HG03280 (cell line): ENCODE measurements at regions not wholly inside any gene's neighbourhood (a gene's known extent, or its start where the extent isn't known, plus 50 kb on each side); places are given as distances from the start of the nearest gene placed in this dataset.

ENCODE experiments used
- ATAC-seq: cut with Tn5 transposase; IDR thresholded peaks from one replicate; pipeline ENCODE4 v1.9.1; 2021; ENCODE audit warnings: mild to moderate bottlenecking, moderate library complexity; ENCODE audit not compliant: unreplicated experiment

DNA sequence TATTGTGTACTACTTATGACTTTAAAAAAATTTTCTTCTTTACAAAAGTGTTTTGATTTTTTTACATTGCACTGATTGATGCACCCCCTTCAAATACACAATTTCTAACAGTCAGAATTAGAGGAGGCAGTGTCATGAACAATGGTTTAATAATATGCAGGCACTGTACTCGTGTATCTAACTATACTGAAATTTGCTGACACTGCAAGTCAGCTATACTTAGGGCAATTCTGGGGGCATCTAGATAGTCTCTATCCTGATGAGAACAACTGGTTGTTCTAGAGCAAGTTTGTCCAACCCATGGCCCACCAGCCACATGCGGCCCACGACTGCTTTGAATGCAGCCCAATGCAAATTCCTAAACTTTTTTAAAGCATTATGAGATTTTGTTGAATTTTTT, 375.6 kb downstream of the BCKDHB start:
- ATAC-seq, result no peak

DNA sequence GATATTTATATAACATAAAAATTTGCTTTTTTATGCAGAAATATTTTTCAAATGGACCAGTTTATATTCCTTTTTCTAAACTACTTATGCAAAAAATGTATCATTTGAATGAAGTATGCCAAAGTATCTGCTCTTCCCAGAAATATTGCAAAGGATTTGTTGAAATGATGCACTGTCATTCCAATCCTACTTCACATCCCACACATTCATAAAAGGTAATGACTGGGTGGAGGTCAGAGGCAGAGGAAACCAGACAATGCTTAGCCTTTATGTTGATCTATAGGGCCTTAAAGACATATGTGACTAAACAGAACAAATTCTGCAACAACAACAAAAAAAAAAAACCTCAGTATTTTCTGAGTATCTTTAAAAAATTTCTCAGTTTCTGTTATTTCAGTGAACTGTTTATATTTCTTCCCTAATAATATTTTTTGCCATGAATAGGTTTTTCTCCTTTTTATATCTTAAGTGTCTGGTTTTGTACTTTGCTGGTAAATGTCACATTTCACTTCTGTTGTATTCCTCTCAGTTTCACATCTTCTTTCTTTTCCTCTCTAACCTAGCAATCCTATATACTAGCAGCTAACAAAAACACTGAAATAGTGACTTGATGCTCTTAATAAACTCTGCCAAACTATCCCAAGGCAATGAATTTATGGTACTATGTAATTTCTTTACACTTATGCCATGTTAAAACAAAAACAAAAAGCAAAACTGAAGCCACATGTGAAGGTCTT, 374.1 kb downstream of the BCKDHB start:
- no peak for ATAC-seq

DNA sequence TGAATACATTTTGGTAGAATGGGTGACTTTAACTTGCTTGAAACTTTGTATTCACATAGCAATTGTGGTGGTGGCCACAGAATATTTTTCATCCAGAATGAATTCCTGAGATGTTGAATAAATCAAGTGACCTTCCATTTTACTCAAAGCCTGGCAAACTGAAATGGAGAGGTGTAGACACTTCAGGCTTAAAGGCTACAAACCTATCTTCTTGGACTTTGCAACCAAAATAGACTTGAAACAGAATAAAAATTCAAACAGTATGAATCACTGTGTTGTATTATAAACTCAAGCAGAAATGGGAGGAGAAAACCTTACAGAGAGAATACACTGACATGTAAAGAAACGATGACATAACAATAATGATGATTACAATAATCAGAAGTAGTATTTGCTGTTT, 371.6 kb downstream of the BCKDHB start:
- no peak for ATAC-seq

DNA sequence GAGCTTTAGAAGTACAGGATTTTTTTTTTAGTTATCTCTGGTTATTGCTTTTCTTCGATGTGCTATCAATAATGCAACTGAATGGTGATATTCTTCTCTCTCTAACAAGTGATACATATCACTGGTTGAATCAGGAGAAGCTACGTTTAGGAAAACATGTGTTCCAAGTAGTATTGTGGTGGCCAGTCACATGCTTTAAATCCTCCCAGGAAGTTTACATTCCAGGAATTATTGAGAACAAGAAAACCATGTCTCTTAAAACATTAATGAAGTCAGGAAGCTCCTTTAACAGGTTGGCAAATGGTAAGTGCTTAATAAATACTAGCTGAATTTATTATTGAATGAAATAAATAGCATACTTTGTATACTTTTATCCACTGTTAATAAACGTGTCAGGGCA, 371.1 kb downstream of the BCKDHB start:
- no peak for ATAC-seq

DNA sequence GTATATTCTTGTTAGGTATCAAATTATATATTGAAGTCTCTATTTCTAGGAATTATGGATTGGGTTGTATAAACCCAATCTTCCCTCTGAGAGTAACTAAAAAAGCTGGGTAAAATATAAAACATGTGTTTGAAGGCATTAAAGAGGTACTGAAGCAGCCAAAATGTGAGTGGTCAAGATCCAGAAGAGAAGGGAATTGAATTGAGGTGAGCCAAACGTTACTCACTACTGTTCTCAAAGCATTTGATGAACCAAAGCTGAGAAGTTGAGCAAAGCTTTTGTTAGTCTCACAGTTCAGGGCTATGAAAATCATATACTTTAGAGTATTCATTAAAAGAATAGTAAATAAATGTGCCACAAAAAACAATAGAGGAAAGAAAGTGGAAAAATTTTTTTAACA, 365.8 kb downstream of the BCKDHB start:
- no peak for ATAC-seq

DNA sequence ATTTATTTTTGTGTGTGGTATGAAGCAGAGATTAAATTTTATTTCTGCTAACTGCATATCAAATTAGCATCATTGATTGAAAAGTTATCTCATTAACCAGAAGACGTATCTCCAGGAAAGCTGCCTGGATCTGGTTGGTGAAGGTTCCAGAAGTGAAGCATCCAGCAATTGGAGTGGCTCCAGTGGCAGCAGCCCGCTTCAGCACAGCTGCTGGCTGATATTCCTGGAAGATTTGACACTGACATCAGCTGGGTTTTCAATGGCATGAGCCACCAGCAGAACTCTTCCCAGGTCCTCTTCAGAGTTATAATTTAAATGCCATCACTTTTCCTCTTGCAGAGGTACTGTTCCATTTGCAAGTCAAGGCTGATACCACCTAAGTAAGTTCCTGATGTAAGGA, 363.5 kb downstream of the BCKDHB start:
- ATAC-seq, result no peak

DNA sequence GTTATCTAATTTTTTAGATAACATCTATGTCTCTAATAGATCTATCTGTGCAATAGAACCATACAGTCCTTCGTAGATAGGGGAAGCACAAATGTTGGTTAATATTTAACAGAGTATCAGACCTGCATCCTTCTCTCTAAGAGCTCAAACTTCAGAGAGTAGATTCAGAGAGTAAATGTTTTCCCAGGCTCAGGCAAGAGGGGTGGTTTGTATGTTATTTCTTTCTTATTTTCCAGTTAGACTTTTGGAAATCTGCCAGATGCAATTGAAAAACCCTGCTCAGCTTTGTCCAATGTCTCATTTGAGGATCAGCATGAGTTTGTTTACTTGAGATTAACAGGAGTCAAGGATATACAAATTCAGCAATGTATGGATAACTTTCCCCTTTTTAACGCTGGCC, 361.9 kb downstream of the BCKDHB start:
- no peak for ATAC-seq

DNA sequence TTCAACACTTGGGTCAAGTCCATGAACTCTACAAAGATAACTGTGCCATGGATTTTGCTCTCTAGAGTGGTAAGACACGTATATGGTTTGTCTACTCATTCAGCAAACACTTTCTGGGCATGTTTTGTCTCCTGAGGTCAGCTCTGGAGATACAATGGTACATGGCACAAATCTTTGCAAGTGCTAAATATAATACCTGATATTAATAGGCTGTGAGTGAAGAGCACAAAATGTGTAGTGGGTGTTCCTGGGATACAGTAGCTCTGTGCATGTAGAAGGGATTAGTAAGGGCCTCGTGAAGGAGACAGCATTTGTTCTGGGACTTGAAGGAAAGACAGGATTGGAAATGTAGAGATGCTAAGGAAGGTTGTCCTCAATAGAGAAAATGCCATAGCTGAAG, 360.9 kb downstream of the BCKDHB start:
- ATAC-seq, result no peak

DNA sequence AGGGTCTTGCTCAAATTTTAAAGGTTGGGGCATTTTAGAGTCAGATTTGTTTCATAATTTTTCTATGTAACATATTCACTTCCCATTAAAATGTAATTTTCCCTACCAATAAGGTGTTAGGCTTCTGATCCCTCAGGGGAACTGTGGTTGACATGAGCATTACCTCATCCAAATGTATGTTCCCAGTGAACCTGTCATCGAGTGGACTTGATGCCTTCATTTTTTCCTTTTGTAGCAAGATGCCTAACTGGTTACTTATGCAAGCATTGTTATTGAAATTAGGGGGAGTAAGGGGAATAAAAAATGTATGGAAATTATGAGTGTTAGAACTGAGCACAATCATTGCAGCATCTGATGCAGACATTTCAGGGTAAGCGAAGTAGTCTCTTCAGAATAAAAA, 360.5 kb downstream of the BCKDHB start:
- ATAC-seq, result no peak

DNA sequence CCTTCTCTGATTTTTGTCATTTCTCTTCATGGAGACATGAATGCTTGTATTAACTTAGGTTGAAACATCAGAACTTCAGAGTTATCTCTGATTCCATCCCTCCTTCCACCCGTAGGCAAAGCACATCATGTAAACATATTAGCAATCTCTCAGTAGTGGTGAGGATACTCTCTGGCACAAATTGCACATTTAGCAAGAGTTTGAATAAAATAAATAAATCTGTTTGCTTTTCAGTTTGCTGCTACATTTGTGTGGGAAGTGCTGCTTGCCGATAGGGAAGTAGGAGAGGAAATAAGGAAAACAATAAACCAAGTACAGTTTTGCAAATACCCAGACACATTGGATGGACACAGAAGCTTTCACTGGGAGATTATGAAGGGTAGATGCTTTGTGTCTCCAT, 359.0 kb downstream of the BCKDHB start:
- ATAC-seq, result no peak

DNA sequence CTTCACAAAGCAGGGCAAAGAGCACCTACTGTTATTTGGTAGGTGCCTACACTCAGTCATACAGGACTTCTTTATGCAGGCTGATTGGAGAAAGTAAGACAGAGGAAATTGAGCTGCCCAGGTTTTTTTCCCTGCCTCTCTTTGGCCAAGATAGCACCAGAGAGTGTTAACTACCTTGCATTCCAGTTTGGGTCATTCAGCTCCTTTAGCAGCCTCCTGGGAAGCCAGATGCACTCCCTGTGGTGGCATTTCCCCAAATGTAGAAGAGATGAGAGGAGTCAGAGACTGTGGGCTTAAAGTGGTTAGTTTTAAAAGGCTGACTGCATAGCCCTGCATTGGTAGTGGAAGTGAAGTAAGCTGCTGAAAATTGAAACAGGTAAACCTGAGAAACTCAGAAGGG, 358.4 kb downstream of the BCKDHB start:
- ATAC-seq, result no peak

DNA sequence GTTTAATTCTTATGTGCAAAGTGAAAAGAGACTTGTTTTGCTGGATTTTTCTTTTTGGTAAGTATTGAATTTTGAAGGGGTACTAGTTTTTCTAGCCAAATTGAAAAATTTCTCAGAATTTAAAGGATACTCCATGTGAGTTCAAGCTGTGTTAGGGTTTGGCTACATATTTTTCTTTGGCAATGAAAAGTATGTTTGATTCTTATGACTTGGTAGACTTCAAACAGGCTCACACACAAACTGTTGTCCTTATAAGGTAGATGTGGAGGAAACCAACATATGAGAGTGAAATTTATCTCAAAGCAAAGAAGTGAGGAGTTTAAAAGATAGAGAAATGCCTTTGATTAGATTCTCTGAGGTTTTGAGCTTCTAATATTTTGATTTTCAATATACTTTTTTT, 356.7 kb downstream of the BCKDHB start:
- no peak for ATAC-seq

DNA sequence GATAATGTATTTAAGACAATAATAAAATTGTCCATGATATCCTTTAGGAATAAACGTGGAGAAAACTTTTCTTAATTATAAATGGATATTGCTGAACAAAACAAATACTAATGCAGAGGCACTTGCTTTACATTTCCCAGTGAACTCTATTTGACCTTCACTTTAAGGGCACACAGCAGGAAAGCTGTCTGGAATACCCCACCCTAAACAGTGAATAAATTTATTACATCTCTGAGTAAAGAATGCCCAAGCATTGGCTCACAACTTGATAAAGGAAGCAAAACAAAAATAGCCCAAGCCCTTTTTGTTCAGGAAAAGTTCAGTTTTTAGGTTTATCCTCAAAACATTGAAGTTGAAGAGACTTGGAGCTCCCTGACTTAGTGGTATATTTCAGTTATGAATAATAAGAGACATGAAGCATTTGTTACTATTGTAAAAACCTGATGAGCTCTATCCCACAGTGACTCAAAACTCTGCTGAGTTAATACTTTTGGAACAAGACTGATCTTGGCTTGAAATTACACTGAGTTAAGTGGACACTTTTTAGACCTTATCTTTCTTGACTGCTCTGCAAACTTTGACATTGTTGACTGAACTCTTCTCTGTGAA, 353.9 kb downstream of the BCKDHB start:
- ATAC-seq, result no peak

DNA sequence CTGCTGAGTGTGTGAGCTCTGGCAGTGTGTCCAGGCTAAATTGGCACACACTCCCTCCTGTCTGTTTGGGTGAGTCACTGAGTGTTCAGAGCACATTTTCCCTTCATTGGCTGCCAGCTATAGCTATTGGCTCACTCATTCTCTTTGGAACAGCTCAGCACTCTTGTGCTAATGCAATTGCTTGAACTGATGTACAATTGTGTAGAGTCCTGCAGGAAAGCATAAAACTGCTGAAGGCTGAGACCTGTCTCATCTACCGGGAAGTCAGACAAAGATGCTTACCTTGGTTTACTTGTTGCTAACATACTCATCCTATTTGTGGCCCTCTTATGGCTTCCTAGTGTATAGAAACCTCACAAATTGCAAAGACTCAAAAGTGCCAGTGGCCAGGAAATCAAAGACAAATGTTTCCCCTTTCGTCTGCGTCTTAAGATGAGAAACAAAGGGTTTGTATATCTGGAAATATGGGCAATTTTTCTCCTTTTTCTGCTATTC, 351.0 kb downstream of the BCKDHB start:
- no peak for ATAC-seq

DNA sequence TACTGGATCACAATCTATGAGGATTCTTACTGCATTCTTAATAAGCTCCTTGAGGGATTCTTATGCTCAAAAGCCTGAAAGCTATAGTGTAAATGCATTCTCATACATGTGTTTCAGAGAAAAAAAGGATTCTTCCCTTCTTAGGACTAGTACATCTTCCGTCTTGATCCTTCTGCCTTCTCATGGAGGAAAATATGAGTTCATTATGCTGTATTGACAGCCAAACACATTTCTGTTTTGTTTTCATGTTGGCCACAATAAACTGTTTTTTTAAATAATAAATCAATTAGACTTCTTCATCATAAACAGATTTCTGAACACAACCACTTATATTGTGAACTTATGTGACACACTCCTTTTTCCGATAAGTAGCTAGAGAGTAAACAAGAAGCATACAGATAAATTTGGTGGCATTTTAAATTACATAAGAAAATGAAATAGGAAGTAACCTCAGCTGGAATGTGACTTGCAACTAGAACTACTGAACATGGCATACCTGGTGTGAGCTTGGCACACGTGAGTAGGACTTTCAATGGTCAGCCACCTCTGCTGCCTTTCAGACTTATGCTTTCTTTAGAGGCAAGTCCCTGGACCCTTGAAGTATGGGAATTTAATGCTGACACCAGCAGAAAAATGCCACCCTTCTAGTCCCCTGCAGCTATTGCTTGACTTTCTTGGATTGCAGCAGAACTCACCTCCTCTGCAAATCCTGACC, 350.4 kb downstream of the BCKDHB start:
- no peak for ATAC-seq

DNA sequence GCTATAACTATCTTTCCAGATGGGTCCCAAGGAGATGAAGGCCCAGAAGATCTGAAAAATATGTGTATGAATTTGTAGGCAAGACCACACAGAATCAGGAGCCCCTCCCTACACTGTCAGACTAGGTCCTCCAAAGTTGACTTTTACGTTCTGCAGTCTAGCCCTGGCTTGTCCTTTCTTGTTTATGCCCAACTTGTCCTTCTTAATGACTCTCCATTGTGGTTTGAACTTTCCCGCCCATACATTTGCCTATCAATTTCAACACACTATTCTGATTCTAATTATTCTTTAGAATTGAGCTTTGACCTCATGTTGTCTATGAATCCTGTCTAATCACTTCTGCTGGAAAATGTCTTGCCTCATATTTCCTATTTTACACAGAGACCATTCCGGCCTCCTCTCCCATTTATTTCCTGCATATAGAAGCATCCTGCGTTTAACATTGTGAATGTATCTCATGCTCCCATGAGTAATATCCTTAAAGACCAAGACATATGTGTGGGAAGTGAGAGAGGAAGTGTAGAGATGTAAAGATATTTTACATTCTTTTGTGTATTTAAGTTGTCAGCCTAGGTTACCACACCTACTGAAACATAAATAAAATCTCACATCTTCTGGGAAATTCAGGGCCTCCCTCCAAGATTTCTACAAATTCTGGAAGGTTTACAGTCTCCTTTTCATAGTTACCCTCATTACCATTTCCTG, 348.3 kb downstream of the BCKDHB start:
- ATAC-seq, result no peak

DNA sequence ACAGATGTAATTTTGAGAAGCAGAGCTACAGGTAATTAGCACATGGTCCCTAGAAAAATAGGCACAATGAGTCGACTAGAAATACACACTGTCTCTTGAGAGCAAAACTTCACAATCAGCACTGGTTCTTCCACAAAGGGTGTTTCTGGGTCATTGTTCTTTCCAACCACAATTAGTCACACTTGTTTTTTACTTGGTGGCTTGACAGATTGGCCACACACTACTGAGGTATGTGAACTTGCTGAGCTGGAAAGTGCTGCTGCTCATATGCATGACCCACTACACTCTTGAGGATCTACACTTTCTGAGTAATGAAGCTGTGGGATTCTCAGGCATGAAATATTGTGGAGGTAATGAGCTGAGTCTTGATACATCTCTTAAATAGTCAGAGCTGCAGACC, 347.7 kb downstream of the BCKDHB start:
- no peak for ATAC-seq

DNA sequence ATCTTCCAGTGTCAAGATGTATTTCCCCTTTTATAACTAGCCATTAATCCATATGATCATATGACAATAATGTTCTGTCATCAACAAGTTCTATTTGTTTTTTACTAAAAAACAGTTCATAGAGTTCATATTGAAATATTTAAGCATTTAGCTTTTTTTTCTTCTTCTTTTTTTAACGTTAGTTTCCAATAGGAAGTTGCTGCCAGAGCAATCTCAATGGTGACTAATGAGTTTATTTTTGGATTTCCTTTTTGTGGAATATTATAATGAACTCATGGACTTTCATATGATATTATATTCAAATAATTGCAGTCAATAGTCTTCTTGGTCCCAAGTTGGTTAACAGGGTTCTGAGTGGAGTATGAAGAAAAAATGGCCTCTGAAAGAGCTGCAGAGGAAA, 343.3 kb downstream of the BCKDHB start:
- no peak for ATAC-seq

DNA sequence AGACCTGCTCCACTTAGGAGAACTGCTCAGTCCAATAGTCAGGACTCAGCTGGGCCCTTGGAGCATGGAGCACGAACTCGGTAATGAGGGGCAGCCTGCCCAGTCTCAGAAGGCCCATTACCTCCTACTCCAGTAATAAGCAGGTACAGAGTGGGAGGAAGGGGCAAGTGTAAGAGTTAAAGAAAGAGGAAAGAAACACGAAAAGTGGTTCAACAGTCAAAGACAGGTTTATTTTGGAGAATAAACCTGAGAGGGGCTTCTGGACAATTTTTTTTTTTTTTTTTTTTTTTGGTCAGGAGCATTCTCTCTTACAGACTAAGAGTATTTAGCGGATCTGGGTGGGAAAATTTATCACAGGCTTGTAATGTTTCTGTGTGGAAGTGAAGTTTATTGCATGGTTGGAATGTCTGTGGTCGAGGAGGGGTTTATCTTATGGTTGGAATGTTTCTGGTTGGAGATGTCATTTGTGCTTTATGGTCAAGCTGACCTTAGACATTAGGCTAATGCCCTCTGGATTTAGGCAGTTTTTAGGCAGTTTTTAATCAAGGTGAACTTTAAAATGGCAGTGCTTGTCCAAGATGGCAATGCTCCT, 340.1 kb downstream of the BCKDHB start:
- ATAC-seq, result no peak

DNA sequence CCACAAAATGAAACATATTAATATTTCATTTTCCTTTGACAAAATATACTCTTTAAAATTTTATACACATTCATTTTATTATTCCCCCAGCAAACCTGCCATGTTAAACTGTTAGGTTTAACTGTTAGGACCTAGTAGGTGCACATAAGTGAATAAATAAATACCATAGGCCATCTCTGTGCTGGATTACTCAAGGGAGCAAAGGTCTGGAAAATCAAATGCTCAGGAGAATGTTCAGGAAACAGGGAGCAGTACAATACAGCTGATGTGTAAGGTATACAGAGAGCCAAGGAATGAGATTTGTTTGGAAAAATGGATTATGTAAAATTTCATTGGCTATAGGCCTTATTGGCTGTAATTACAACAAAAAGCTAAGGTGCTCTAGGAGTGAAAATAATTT, 339.3 kb downstream of the BCKDHB start:
- no peak for ATAC-seq

DNA sequence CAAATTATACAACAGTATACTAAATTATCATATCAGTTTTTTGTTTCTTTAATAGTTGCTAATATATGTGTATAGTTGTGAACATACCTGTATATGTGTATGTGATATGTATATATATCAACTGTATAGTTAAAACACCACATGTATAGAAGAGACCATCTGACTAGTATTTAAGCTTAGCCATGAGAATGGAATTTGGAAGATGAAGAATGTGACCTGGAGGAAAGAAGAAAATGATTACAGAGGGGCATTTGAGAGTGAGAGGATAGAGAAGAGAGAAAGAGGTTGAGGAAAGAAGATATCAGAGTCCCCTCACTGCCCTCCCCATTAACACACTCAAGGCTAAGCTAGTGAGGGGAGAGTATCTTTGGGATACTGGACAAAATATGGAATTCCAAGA, 335.9 kb downstream of the BCKDHB start:
- no peak for ATAC-seq
